Endothelial cell of umbilical vein (primary cell): ENCODE measurements at regions not wholly inside any gene's neighbourhood (a gene's known extent, or its start where the extent isn't known, plus 50 kb on each side); places are given as distances from the start of the nearest gene placed in this dataset.

Experiments used
- BruUV-seq: library from RNA; stranded (reverse); fragments of 400-500 nt; replicated peaks from 2 replicates; lab custom pipeline; 2021; lab: Mats Ljungman, UMichigan
- CTCF ChIA-PET: fragments of 300-600, 350-600 bp; sonication (Branson Sonifier 250); formaldehyde crosslinking; loops from one replicate; lab custom pipeline; 2021; ENCODE audit warnings: antibody characterized with exemption, inconsistent platforms; lab: Charles Lee
- POLR2A ChIA-PET: fragments of 300-600, 350-600 bp; sonication (Branson Sonifier 250); formaldehyde crosslinking; loops from one replicate; lab custom pipeline; 2021; ENCODE audit warnings: antibody characterized with exemption, inconsistent platforms; lab: Charles Lee
- DNase-seq: peaks from one replicate; pipeline ENCODE4 v3.0.0-alpha.2; 2011; ENCODE audit warnings: low read depth, low spot score
- FAIRE-seq: peaks from 2 replicates; lab custom pipeline; 2011; peaks lifted over from hg19 to GRCh38; lab: Jason Lieb, UNC
- H2AFZ ChIP-seq: 2 replicates; pipeline ENCODE4 v1.6.0; 2012; ENCODE audit warnings: low read depth, low read length, control low read depth, inconsistent platforms
- H3K27ac ChIP-seq: 2 replicates; pipeline ENCODE4 v1.5.1; 2011; ENCODE audit warnings: low read depth, mild to moderate bottlenecking, control low read depth, low read length, moderate library complexity; ENCODE audit not compliant: insufficient read depth
- H3K27me3 ChIP-seq, 2 experiments: 2 replicates each; pipeline versions ENCODE4 v1.6.0 to v1.6.1; 2011; ENCODE audit warnings: low read length in 2 of 2, mixed read lengths in 1 of 2; ENCODE audit not compliant: control insufficient read depth in 2 of 2, insufficient read depth in 2 of 2
- H3K36me3 ChIP-seq, 2 experiments: 2 replicates in 1 of 2; 3 replicates in 1 of 2; pipeline ENCODE4 v1.5.1; 2011; ENCODE audit warnings: low read length in 2 of 2, mild to moderate bottlenecking in 1 of 2, moderate library complexity in 1 of 2; ENCODE audit not compliant: control insufficient read depth in 2 of 2, insufficient read depth in 2 of 2; ENCODE audit errors: extremely low read depth in 1 of 2
- H3K4me1 ChIP-seq: 3 replicates; pipeline ENCODE4 v1.5.1; 2011; ENCODE audit warnings: mild to moderate bottlenecking, low read length; ENCODE audit not compliant: control insufficient read depth, insufficient read depth; ENCODE audit errors: extremely low read depth
- H3K4me2 ChIP-seq: 2 replicates; pipeline ENCODE4 v1.6.1; 2011; ENCODE audit warnings: low read length, control low read depth, mixed read lengths; ENCODE audit not compliant: insufficient read depth
- H3K4me3 ChIP-seq, 3 experiments: fragments of 200-600 bp in 1 of 3; sonication (generic), shearing (Covaris generic) in 1 of 3; replicated peaks in 1 of 3; 2 replicates each; pipeline ENCODE4 v1.5.1; 2011 to 2016; ENCODE audit warnings: control low read depth in 3 of 3, low read length in 3 of 3, mild to moderate bottlenecking in 2 of 3, inconsistent platforms in 1 of 3, low read depth in 1 of 3, moderate library complexity in 1 of 3; ENCODE audit not compliant: insufficient read depth in 1 of 3
- H3K79me2 ChIP-seq: 2 replicates; pipeline ENCODE4 v1.6.0; 2012; ENCODE audit warnings: low read length, inconsistent platforms; ENCODE audit not compliant: control insufficient read depth, insufficient read depth
- H3K9ac ChIP-seq: replicated peaks from 2 replicates; pipeline ENCODE3; 2011; ENCODE audit warnings: low read length, control low read depth; ENCODE audit not compliant: insufficient read depth; ENCODE audit errors: extremely low read depth
- H3K9me1 ChIP-seq: replicated peaks from 3 replicates; pipeline ENCODE4 v1.6.0; 2011; ENCODE audit warnings: mild to moderate bottlenecking, low read length; ENCODE audit not compliant: control insufficient read depth, insufficient read depth; ENCODE audit errors: extremely low read depth
- H3K9me3 ChIP-seq: replicated peaks from 2 replicates; pipeline ENCODE4 v1.5.1; 2012; ENCODE audit warnings: low read length, inconsistent platforms; ENCODE audit not compliant: control insufficient read depth, insufficient read depth
- H4K20me1 ChIP-seq: replicated peaks from 2 replicates; pipeline ENCODE3; 2011; ENCODE audit warnings: mild to moderate bottlenecking, low read length; ENCODE audit not compliant: control insufficient read depth, insufficient read depth; ENCODE audit errors: extremely low read depth
- EZH2 ChIP-seq: IDR thresholded peaks from 2 replicates; pipeline ENCODE4 v1.6.1; 2012; ENCODE audit warnings: borderline replicate concordance, low read depth, mild to moderate bottlenecking, moderate library complexity, low read length, inconsistent platforms; ENCODE audit not compliant: severe bottlenecking
- FOS ChIP-seq: IDR thresholded peaks from 2 replicates; pipeline ENCODE4 v1.6.1; 2011; ENCODE audit warnings: mild to moderate bottlenecking, low read length, moderate library complexity, borderline replicate concordance; ENCODE audit not compliant: insufficient read depth
- GATA2 ChIP-seq: IDR thresholded peaks from 2 replicates; pipeline ENCODE4 v1.7.0; 2011; ENCODE audit warnings: low read depth, mild to moderate bottlenecking, moderate library complexity, mixed read lengths, low read length; ENCODE audit not compliant: insufficient read length, insufficient read depth
- JUN ChIP-seq: IDR thresholded peaks from 2 replicates; pipeline ENCODE4 v1.6.1; 2011; ENCODE audit warnings: borderline replicate concordance, low read depth; ENCODE audit not compliant: insufficient read length, insufficient read depth
- MYC ChIP-seq: IDR thresholded peaks from one replicate; pipeline ENCODE4 v1.6.1; 2011; ENCODE audit warnings: mild to moderate bottlenecking, low read depth, low read length
- POLR2A ChIP-seq: IDR thresholded peaks from 2 replicates; pipeline ENCODE4 v1.6.1; 2012; ENCODE audit warnings: low read depth, mild to moderate bottlenecking, control low read depth, low read length
- POLR2AphosphoS5 ChIP-seq: IDR thresholded peaks from 2 replicates; pipeline ENCODE4 v1.6.1; 2012; ENCODE audit warnings: low read depth, mild to moderate bottlenecking, control low read depth, low read length, moderate library complexity; ENCODE audit not compliant: insufficient read depth
- dilution Hi-C: fragments of 300-500 bp; cut with MboI; formaldehyde crosslinking; loops from one replicate; pipeline ENCODE4 v1.15.0; 2019; ENCODE audit warnings: low sequenced_read_pairs; ENCODE audit not compliant: extremely low pct_ligation_motif_present
- intact Hi-C: fragments of 100-400 bp; cut with micrococcal nuclease; formaldehyde crosslinking; loops from one replicate; pipeline ENCODE4 v1.10.0; 2022
- TF ChIP-seq, protein P1 (sequence below), 2 donors: IDR thresholded peaks; 1 replicate in 1 of 2; 2 replicates in 1 of 2; pipeline ENCODE4 v1.5.1; 2011; ENCODE audit warnings: low read length in 2 of 2, mild to moderate bottlenecking in 2 of 2, moderate library complexity in 2 of 2, control low read depth in 1 of 2, inconsistent platforms in 1 of 2, low read depth in 1 of 2; ENCODE audit not compliant: insufficient read depth in 1 of 2; ENCODE audit errors: extremely low read depth in 1 of 2
- TF ChIP-seq, protein P2 (sequence below): IDR thresholded peaks from 2 replicates; pipeline ENCODE4 v1.6.1; 2011; ENCODE audit not compliant: insufficient read depth, insufficient read length

DNA sequence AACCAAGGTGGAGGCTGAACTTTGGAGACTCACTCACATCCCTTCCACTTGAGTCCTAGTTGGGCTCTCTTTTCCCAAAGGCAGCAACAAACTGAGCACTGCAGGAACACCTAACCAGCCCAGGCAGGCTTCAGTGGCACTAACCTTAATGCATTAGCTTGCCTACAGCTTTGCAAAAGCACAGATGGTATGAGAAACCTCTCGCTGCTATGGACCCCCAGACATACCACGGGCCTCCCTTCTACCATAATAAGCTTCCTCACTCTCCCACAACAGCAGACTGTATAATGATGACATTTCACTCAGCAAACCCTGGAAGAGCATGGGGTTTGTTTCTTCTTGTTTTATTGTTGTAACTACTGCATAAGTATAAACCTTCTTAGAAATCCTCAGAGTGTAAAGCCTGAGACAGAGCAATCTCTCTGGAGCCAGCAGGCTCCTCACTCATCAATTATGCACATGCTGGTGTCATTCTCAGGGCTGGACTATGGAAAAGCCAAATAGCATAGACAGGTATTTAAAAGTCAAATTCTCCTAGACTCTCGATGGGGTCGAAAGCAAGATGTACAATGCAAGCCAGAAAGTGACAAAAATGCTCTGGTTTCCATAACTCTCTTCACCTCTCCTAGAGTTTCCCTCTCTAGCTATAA is 167.6 kb downstream of the NXPE2 start:
- Histone ChIP-seq H3K9me3 (no peaks in the 10 kb centered on the region), H2AFZ (no peak overlapping the region), H3K4me3 (no peak overlapping the region), H3K4me2 (no peak overlapping the region), H3K27ac (no peak overlapping the region), H3K36me3 (no peaks in the 10 kb centered on the region), H3K9ac (no peak overlapping the region), H4K20me1 (no peaks in the 10 kb centered on the region), H3K9me1 (no peaks in the 10 kb centered on the region), H3K79me2 (no peaks in the 10 kb centered on the region), H3K27me3 (no peaks in the 10 kb centered on the region), H3K4me1 (no peaks in the 10 kb centered on the region)
- BruUV-seq: no TSS peak
- dilution Hi-C loops (no loop called here), intact Hi-C loops (no loop called here)
- ChIA-PET POLR2A (no interaction called here), CTCF (no interaction called here)
- DNase-seq (no peak), FAIRE-seq (no peak)
- TF ChIP-seq POLR2A (no peak), JUN (no peak), GATA2 (no peak), EZH2 (no peak), MYC (no peak), FOS (no peak), POLR2AphosphoS5 (no peak)
- TF ChIP-seq, protein P1, sequence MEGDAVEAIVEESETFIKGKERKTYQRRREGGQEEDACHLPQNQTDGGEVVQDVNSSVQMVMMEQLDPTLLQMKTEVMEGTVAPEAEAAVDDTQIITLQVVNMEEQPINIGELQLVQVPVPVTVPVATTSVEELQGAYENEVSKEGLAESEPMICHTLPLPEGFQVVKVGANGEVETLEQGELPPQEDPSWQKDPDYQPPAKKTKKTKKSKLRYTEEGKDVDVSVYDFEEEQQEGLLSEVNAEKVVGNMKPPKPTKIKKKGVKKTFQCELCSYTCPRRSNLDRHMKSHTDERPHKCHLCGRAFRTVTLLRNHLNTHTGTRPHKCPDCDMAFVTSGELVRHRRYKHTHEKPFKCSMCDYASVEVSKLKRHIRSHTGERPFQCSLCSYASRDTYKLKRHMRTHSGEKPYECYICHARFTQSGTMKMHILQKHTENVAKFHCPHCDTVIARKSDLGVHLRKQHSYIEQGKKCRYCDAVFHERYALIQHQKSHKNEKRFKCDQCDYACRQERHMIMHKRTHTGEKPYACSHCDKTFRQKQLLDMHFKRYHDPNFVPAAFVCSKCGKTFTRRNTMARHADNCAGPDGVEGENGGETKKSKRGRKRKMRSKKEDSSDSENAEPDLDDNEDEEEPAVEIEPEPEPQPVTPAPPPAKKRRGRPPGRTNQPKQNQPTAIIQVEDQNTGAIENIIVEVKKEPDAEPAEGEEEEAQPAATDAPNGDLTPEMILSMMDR (IDR thresholded peaks at IDR 0.05; ENCODE audit: extremely low read depth in 1 of 2, insufficient read depth in 1 of 2, low read depth in 1 of 2, low read length in 2 of 2): no peak
- TF ChIP-seq, protein P2, sequence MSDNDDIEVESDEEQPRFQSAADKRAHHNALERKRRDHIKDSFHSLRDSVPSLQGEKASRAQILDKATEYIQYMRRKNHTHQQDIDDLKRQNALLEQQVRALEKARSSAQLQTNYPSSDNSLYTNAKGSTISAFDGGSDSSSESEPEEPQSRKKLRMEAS: no peak
